B cell (primary cell): ENCODE measurements at regions not wholly inside any gene's neighbourhood (a gene's known extent, or its start where the extent isn't known, plus 50 kb on each side); places are given as distances from the start of the nearest gene placed in this dataset.
A peak's percentile ranks its signal among the peaks of the same experiment; 100 is the strongest.

Experiments used
- ATAC-seq: fragments of 200-7000 bp; cut with Tn5 transposase; one replicate; pipeline ENCODE4 v1.10.0; 2021; ENCODE audit warnings: low read depth, mild to moderate bottlenecking, moderate number of reproducible peaks, moderate library complexity
- CTCF ChIA-PET: fragments of 350-600 bp; sonication (Branson Sonifier 250); formaldehyde crosslinking; loops from one replicate; lab custom pipeline; 2021; ENCODE audit warnings: antibody characterized with exemption, inconsistent platforms; lab: Charles Lee
- POLR2A ChIA-PET: fragments of 350-600 bp; sonication (Branson Sonifier 250); formaldehyde crosslinking; loops from one replicate; lab custom pipeline; 2021; ENCODE audit warnings: antibody characterized with exemption; lab: Charles Lee
- DNase-seq: peaks from one replicate; pipeline ENCODE4 v3.0.0; 2013
- H2AFZ ChIP-seq: 2 replicates; pipeline ENCODE4 v1.6.1; 2012; ENCODE audit warnings: mild to moderate bottlenecking, low read depth, low read length; ENCODE audit not compliant: insufficient read depth, poor library complexity, severe bottlenecking
- H3K27ac ChIP-seq, 2 donors: 1 replicate in 1 of 2; 2 replicates in 1 of 2; pipeline ENCODE4 v1.5.1; 2012 to 2013; ENCODE audit warnings: low read length in 2 of 2, mild to moderate bottlenecking in 2 of 2, moderate library complexity in 1 of 2
- H3K27me3 ChIP-seq, 4 experiments: fragments of 200-600 bp in 1 of 4; sonication (generic) in 1 of 4; replicated peaks in 1 of 4; 1 replicate in 2 of 4; 2 replicates in 2 of 4; pipeline versions ENCODE4 v1.6.1 to v1.7.0; 2013 to 2016; ENCODE audit warnings: low read length in 3 of 4, mild to moderate bottlenecking in 2 of 4, mixed read lengths in 1 of 4, moderate library complexity in 1 of 4; ENCODE audit not compliant: insufficient read depth in 4 of 4, control insufficient read depth in 3 of 4; ENCODE audit errors: control extremely low read depth in 1 of 4
- H3K36me3 ChIP-seq, 2 experiments: replicated peaks in 1 of 2; 1 replicate in 1 of 2; 2 replicates in 1 of 2; pipeline versions ENCODE4 v1.6.1 to v1.7.1; 2013; ENCODE audit warnings: low read length in 1 of 2; ENCODE audit not compliant: insufficient read depth in 2 of 2, control insufficient read depth in 1 of 2; ENCODE audit errors: control extremely low read depth in 1 of 2, extremely low read depth in 1 of 2
- H3K4me1 ChIP-seq, 2 donors: fragments of 200-600 bp in 1 of 2; sonication (generic) in 1 of 2; 1 replicate in 1 of 2; 2 replicates in 1 of 2; pipeline versions ENCODE4 v1.5.1 to v1.6.1; 2013 to 2017; ENCODE audit warnings: low read length in 2 of 2; ENCODE audit not compliant: control insufficient read depth in 2 of 2, insufficient read depth in 2 of 2
- H3K4me2 ChIP-seq: replicated peaks from 2 replicates; pipeline ENCODE3; 2012; ENCODE audit warnings: mild to moderate bottlenecking, low read depth, low read length; ENCODE audit not compliant: poor library complexity, severe bottlenecking
- H3K4me3 ChIP-seq, 5 experiments: fragments of 200-600 bp in 1 of 5; sonication (generic) in 1 of 5; 1 replicate in 3 of 5; 2 replicates in 2 of 5; pipeline versions ENCODE4 v1.5.1 to v1.7.0; 2011 to 2016; ENCODE audit warnings: low read length in 4 of 5, mild to moderate bottlenecking in 4 of 5, low read depth in 2 of 5, control low read depth in 1 of 5, moderate library complexity in 1 of 5; ENCODE audit not compliant: insufficient read depth in 1 of 5; ENCODE audit errors: control extremely low read depth in 1 of 5, extremely low read depth in 1 of 5
- H3K79me2 ChIP-seq: fragments of 200-600 bp; sonication (generic); one replicate; pipeline ENCODE4 v1.6.0; 2016; ENCODE audit warnings: low read length; ENCODE audit not compliant: control insufficient read depth, insufficient read depth
- H3K9ac ChIP-seq: fragments of 200-600 bp; sonication (generic); 2 replicates; pipeline ENCODE4 v1.6.1; 2017; ENCODE audit warnings: mild to moderate bottlenecking, low read length, moderate library complexity
- H3K9me3 ChIP-seq, 3 donors: one replicate each; pipeline versions ENCODE4 v1.6.1 to v1.7.1; 2013; ENCODE audit warnings: low read length in 2 of 3; ENCODE audit not compliant: control insufficient read depth in 2 of 3, insufficient read depth in 1 of 3; ENCODE audit errors: control extremely low read depth in 1 of 3
- H4K20me1 ChIP-seq: 2 replicates; pipeline ENCODE4 v1.6.0; 2012; ENCODE audit warnings: mild to moderate bottlenecking, low read length; ENCODE audit not compliant: insufficient read depth, control insufficient read depth, poor library complexity, severe bottlenecking
- H3K27ac Mint-ChIP-seq: one replicate; pipeline ENCODE4 v1.8.0; 2021; ENCODE audit warnings: mixed read lengths
- H3K27me3 Mint-ChIP-seq: one replicate; pipeline ENCODE4 v1.8.0; 2021; ENCODE audit warnings: mixed read lengths
- H3K4me1 Mint-ChIP-seq: one replicate; pipeline ENCODE4 v1.8.0; 2021; ENCODE audit warnings: mixed read lengths
- H3K4me3 Mint-ChIP-seq: one replicate; pipeline ENCODE4 v1.8.0; 2021; ENCODE audit warnings: mixed read lengths
- H3K9me3 Mint-ChIP-seq: one replicate; pipeline ENCODE4 v1.8.0; 2022; ENCODE audit warnings: mixed read lengths; ENCODE audit not compliant: insufficient read depth
- CTCF ChIP-seq: fragments of 200-600 bp; IDR thresholded peaks from one replicate; pipeline ENCODE4 v1.8.0; 2022; ENCODE audit warnings: antibody characterized with exemption, mild to moderate bottlenecking
- EZH2 ChIP-seq: IDR thresholded peaks from 2 replicates; pipeline ENCODE4 v1.6.1; 2012; ENCODE audit warnings: borderline replicate concordance, low read depth, mild to moderate bottlenecking, moderate library complexity, low read length; ENCODE audit not compliant: insufficient read depth, poor library complexity, severe bottlenecking
- WGBS: methylation state at CpG from one replicate; pipeline ENCODE4 v1.1.5; 2013; ENCODE audit warnings: missing lambda C conversion rate; ENCODE audit not compliant: insufficient coverage; 5-methylcytosine and 5-hydroxymethylcytosine counted together
- intact Hi-C: fragments of 100-400 bp; cut with micrococcal nuclease; formaldehyde crosslinking; loops from one replicate; pipeline ENCODE4 v1.10.0; 2022

DNA sequence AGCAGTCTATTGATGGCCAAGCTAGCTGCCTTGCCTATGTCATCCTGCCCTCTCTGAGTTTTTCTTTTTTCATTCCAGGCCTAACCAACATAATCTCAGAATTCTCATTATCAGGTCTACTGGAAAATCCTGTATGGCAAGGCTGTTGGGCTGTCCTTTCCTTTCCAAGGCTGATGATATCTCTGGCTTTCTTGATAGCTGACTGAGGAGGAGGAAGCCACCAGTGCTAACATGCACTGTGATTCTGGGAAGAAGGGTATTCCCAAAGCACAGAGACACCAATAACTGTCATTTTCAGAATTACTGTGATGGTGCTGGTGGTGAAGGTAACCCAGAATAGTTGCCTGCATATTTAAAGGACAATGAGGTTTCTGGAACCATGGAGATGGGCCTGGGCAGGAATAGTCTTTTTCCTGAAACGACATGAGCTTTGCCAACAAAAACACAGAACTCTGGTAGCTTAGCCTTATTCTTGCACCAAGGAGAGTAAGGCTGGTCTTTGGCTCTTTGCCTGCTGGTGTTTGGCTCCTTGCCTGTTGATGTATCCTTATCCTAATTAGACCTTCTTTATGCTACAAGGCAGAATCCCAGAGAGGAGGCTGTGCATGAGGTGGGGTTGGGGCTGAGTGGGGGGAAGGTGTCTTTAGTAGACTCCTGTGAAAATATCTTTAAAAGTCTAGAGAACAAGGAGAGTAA is 157.4 kb downstream of the TNFSF18 start:
- WGBS: 80% methylated on average over 1 of the region's 1 CpG
- TF ChIP-seq EZH2 (no peak), CTCF (no peak)
- intact Hi-C loops: loop anchor here (10.0 kb wide), 1 partner anchor 148 kb away; no protein-coding TSS in a partner anchor
- H3K27ac Mint-ChIP-seq: peak overlapping the region; percentile 57
- Histone ChIP-seq H3K4me1 (peaks cover 16 to 20% of the 10 kb centered on the region in 2 donors), H3K9me3 (no peaks in the 10 kb centered on the region), H4K20me1 (no peaks in the 10 kb centered on the region), H3K4me3 (no peak overlapping the region), H3K36me3 (no peaks in the 10 kb centered on the region), H3K79me2 (no peaks in the 10 kb centered on the region), H3K27me3 (no peaks in the 10 kb centered on the region), H3K27ac (no peak overlapping the region), H3K9ac (no peak overlapping the region), H3K4me2 (no peak overlapping the region), H2AFZ (no peak overlapping the region)
- CTCF ChIA-PET: interaction anchor here (1.0 kb wide), 2 partner anchors 148 to 310 kb away, joined by 3 read pairs; no protein-coding TSS in a partner anchor
- no peak overlapping the region for H3K4me3 Mint-ChIP-seq
- no peaks in the 10 kb centered on the region for H3K9me3 Mint-ChIP-seq
- no peak for DNase-seq
- H3K27me3 Mint-ChIP-seq: no peaks in the 10 kb centered on the region
- peaks cover 31% of the 10 kb centered on the region for H3K4me1 Mint-ChIP-seq
- ATAC-seq: no peak
- POLR2A ChIA-PET: no interaction called here
